OCI-LY1 (cell line): ENCODE measurements at regions not wholly inside any gene's neighbourhood (a gene's known extent, or its start where the extent isn't known, plus 50 kb on each side); places are given as distances from the start of the nearest gene placed in this dataset.

Source experiments
- H2AFZ ChIP-seq: fragments of 200-600 bp; sonication (generic), shearing (Covaris generic); 2 replicates; pipeline ENCODE4 v1.6.0; 2014; ENCODE audit warnings: antibody characterized with exemption, mild to moderate bottlenecking, low read length
- H3F3A ChIP-seq: fragments of 200-600 bp; sonication (generic), shearing (Covaris generic); 2 replicates; pipeline ENCODE4 v1.6.0; 2014; ENCODE audit warnings: mild to moderate bottlenecking, antibody characterized with exemption, low read length, moderate library complexity; ENCODE audit not compliant: insufficient read depth
- H3K27ac ChIP-seq: fragments of 200-600 bp; sonication (generic); 2 replicates; pipeline ENCODE4 v1.5.1; 2014; ENCODE audit warnings: low read length, mixed run types, mild to moderate bottlenecking, low read depth; ENCODE audit not compliant: poor library complexity, severe bottlenecking
- H3K27me3 ChIP-seq: fragments of 200-600 bp; sonication (generic); 2 replicates; pipeline ENCODE4 v1.6.0; 2014; ENCODE audit warnings: antibody characterized with exemption, mild to moderate bottlenecking, low read length, moderate library complexity; ENCODE audit not compliant: insufficient read depth
- H3K36me3 ChIP-seq: fragments of 200-600 bp; sonication (generic); 2 replicates; pipeline ENCODE4 v1.6.1; 2014; ENCODE audit warnings: mild to moderate bottlenecking, antibody characterized with exemption, low read length, moderate library complexity, mixed read lengths; ENCODE audit not compliant: insufficient read depth
- H3K4me1 ChIP-seq: fragments of 200-600 bp; sonication (generic); 2 replicates; pipeline ENCODE4 v1.5.1; 2014; ENCODE audit warnings: mild to moderate bottlenecking, low read length, moderate library complexity; ENCODE audit not compliant: insufficient read depth, severe bottlenecking
- H3K4me2 ChIP-seq: fragments of 200-600 bp; sonication (generic), shearing (Covaris generic); 2 replicates; pipeline ENCODE4 v1.6.1; 2014; ENCODE audit warnings: low read length
- H3K4me3 ChIP-seq: fragments of 200-600 bp; sonication (generic); 2 replicates; pipeline ENCODE4 v1.5.1; 2014; ENCODE audit warnings: low read length, low read depth, mild to moderate bottlenecking, mixed read lengths; ENCODE audit not compliant: poor library complexity, severe bottlenecking
- H3K79me2 ChIP-seq: fragments of 200-600 bp; shearing (Covaris generic); 2 replicates; pipeline ENCODE4 v1.6.1; 2016; ENCODE audit warnings: mixed run types, low read length, mixed read lengths; ENCODE audit not compliant: insufficient read depth
- H3K9ac ChIP-seq: fragments of 200-600 bp; sonication (generic), shearing (Covaris generic); 2 replicates; pipeline ENCODE4 v1.6.1; 2014; ENCODE audit warnings: mild to moderate bottlenecking, low read length, mixed read lengths
- H3K9me2 ChIP-seq: fragments of 200-600 bp; sonication (generic), shearing (Covaris generic); 2 replicates; pipeline ENCODE4 v1.6.1; 2014; ENCODE audit warnings: low read depth, mild to moderate bottlenecking, low read length, mixed read lengths
- H3K9me3 ChIP-seq: fragments of 200-600 bp; shearing (Covaris generic); 2 replicates; pipeline ENCODE4 v1.6.1; 2014; ENCODE audit warnings: low read length, mixed read lengths
- H4K20me1 ChIP-seq: fragments of 200-600 bp; sonication (generic), shearing (Covaris generic); 2 replicates; pipeline ENCODE4 v1.6.0; 2016; ENCODE audit warnings: mild to moderate bottlenecking, low read length; ENCODE audit not compliant: insufficient read depth
- EZH2 ChIP-seq: fragments of 200-600 bp; sonication (generic), shearing (Covaris generic); IDR thresholded peaks from 2 replicates; pipeline ENCODE4 v1.8.0; 2017; ENCODE audit warnings: borderline replicate concordance, mixed run types, mild to moderate bottlenecking, antibody characterized with exemption, low read length, moderate library complexity, mixed read lengths
- TF ChIP-seq, protein P1 (sequence below): fragments of 200-600 bp; sonication (generic), shearing (Covaris generic); IDR thresholded peaks from 2 replicates; pipeline ENCODE4 v1.5.1; 2017; ENCODE audit warnings: mild to moderate bottlenecking, antibody characterized with exemption, low read length, moderate library complexity, mixed read lengths

DNA sequence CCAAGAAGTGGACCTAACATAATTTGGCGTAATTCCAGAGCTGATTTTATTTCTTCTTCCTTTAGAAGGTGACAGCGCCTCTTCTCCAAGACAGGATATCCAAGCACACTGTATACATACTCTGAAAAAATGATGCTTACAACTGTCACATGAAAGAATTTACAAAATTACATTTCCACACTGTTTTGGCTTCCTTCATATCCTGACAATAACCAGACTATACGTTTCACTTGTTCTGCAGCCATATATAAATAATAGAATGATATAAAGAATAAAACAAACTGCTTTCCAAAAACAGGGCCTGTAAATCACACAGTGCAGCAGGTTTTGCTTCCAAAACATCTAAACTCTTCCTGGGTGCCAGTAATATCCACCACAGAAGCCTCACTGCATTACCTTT is 141.6 kb downstream of the FBXO8 start:
- no peak overlapping the region for H2AFZ ChIP-seq
- no peak overlapping the region for H3K4me3 ChIP-seq
- H4K20me1 ChIP-seq: no peaks in the 10 kb centered on the region
- H3K27ac ChIP-seq: no peak overlapping the region
- H3K4me1 ChIP-seq: no peaks in the 10 kb centered on the region
- H3K36me3 ChIP-seq: no peaks in the 10 kb centered on the region
- TF ChIP-seq EZH2: no peak
- TF ChIP-seq, protein P1, sequence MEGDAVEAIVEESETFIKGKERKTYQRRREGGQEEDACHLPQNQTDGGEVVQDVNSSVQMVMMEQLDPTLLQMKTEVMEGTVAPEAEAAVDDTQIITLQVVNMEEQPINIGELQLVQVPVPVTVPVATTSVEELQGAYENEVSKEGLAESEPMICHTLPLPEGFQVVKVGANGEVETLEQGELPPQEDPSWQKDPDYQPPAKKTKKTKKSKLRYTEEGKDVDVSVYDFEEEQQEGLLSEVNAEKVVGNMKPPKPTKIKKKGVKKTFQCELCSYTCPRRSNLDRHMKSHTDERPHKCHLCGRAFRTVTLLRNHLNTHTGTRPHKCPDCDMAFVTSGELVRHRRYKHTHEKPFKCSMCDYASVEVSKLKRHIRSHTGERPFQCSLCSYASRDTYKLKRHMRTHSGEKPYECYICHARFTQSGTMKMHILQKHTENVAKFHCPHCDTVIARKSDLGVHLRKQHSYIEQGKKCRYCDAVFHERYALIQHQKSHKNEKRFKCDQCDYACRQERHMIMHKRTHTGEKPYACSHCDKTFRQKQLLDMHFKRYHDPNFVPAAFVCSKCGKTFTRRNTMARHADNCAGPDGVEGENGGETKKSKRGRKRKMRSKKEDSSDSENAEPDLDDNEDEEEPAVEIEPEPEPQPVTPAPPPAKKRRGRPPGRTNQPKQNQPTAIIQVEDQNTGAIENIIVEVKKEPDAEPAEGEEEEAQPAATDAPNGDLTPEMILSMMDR: no peak
- no peaks in the 10 kb centered on the region for H3K9me3 ChIP-seq
- no peaks in the 10 kb centered on the region for H3K27me3 ChIP-seq
- no peaks in the 10 kb centered on the region for H3K79me2 ChIP-seq
- H3K4me2 ChIP-seq: no peak overlapping the region
- no peaks in the 10 kb centered on the region for H3K9me2 ChIP-seq
- no peaks in the 10 kb centered on the region for H3F3A ChIP-seq
- H3K9ac ChIP-seq: no peak overlapping the region

DNA sequence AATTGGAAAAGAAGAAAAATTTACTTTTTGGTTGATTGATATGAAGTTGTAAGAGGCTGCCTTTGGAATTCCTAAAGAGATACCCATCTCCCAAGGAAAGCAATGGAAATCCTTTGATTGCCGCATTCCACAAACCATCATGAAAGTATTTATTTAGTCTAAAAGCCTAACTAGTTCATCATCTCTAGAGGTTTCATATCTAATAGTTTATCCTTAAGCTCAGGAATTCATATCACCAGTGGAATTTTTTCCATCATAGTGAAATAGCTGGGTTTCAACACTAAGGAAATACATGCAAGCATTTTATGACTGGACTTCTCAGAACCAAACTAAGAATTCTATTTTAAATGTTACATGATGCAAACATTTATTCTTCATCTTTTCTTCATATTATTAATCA is 144.9 kb downstream of the FBXO8 start:
- Histone ChIP-seq H3K4me3 (no peak overlapping the region), H3F3A (no peaks in the 10 kb centered on the region), H3K79me2 (no peaks in the 10 kb centered on the region), H3K9me2 (no peaks in the 10 kb centered on the region), H3K27me3 (no peaks in the 10 kb centered on the region), H4K20me1 (no peaks in the 10 kb centered on the region), H3K9me3 (no peaks in the 10 kb centered on the region), H3K4me1 (no peaks in the 10 kb centered on the region), H3K9ac (no peak overlapping the region), H3K27ac (no peak overlapping the region), H2AFZ (no peak overlapping the region), H3K4me2 (no peak overlapping the region), H3K36me3 (no peaks in the 10 kb centered on the region)
- TF ChIP-seq, protein P1: no peak

DNA sequence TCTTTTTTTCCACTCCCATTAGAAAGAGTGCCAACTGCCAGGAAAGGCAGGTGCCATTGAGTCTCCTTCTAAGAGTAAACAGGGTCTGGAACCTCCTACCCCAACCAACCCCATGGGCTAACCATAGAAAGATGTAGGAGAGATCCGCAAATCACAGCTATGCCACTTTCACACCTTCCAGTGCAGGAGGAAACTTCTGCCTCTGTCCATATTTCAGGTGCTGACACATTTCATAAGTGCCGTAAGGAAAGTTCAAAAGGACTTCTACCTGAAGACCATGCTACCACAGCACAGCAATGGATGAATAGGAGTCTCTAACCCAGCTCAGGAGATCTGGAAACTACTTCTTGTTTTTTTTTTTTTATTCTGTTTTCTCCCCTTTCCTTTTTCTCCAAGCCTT is 145.8 kb downstream of the FBXO8 start:
- Histone ChIP-seq H3F3A (no peaks in the 10 kb centered on the region), H3K4me1 (no peaks in the 10 kb centered on the region), H4K20me1 (no peaks in the 10 kb centered on the region), H2AFZ (no peak overlapping the region), H3K27me3 (no peaks in the 10 kb centered on the region), H3K4me3 (no peak overlapping the region), H3K9me3 (no peaks in the 10 kb centered on the region), H3K9me2 (no peaks in the 10 kb centered on the region), H3K79me2 (no peaks in the 10 kb centered on the region), H3K9ac (no peak overlapping the region), H3K27ac (no peak overlapping the region), H3K4me2 (no peak overlapping the region), H3K36me3 (no peaks in the 10 kb centered on the region)
- TF ChIP-seq, protein P1: no peak
- TF ChIP-seq EZH2: no peak
